Loucy (cell line): ENCODE measurements at regions not wholly inside any gene's neighbourhood (a gene's known extent, or its start where the extent isn't known, plus 50 kb on each side); places are given as distances from the start of the nearest gene placed in this dataset.

ENCODE experiments used
- H2AFZ ChIP-seq: fragments of 200-600 bp; sonication (generic); 2 replicates; pipeline ENCODE4 v1.6.0; 2016; ENCODE audit warnings: antibody characterized with exemption, mild to moderate bottlenecking, low read length, moderate library complexity
- H3F3A ChIP-seq: fragments of 200-600 bp; 2 replicates; pipeline ENCODE4 v1.6.0; 2016; ENCODE audit warnings: antibody characterized with exemption, low read depth, mild to moderate bottlenecking
- H3K27me3 ChIP-seq: fragments of 200-600 bp; sonication (generic); 2 replicates; pipeline ENCODE4 v1.6.1; 2014; ENCODE audit warnings: low read length, mild to moderate bottlenecking; ENCODE audit not compliant: insufficient read depth, poor library complexity, severe bottlenecking
- H3K36me3 ChIP-seq: fragments of 200-600 bp; sonication (generic); 2 replicates; pipeline ENCODE4 v1.6.1; 2016; ENCODE audit warnings: low read length; ENCODE audit not compliant: insufficient read depth
- H3K4me1 ChIP-seq: fragments of 200-600 bp; sonication (generic); 2 replicates; pipeline ENCODE4 v1.5.1; 2014; ENCODE audit warnings: low read length, mild to moderate bottlenecking; ENCODE audit not compliant: insufficient read depth, poor library complexity, severe bottlenecking
- H3K4me2 ChIP-seq: fragments of 200-600 bp; sonication (generic); 2 replicates; pipeline ENCODE4 v1.6.0; 2014; ENCODE audit warnings: antibody characterized with exemption, low read length, low read depth, mild to moderate bottlenecking; ENCODE audit not compliant: poor library complexity, severe bottlenecking
- H3K4me3 ChIP-seq: fragments of 200-600 bp; sonication (generic); 2 replicates; pipeline ENCODE4 v1.5.1; 2014; ENCODE audit warnings: low read length, mild to moderate bottlenecking, mixed read lengths; ENCODE audit not compliant: poor library complexity, severe bottlenecking
- H3K79me2 ChIP-seq: fragments of 200-600 bp; sonication (generic); 2 replicates; pipeline ENCODE4 v1.6.1; 2014; ENCODE audit warnings: low read length; ENCODE audit not compliant: insufficient read depth
- H3K9ac ChIP-seq: fragments of 200-600 bp; sonication (generic); 2 replicates; pipeline ENCODE4 v1.6.0; 2014; ENCODE audit warnings: mild to moderate bottlenecking, low read depth, low read length, moderate library complexity; ENCODE audit not compliant: poor library complexity, severe bottlenecking
- H3K9me2 ChIP-seq: fragments of 200-600 bp; sonication (generic); replicated peaks from 2 replicates; pipeline ENCODE4 v1.6.1; 2016; ENCODE audit warnings: low read depth, low read length, mixed read lengths
- H3K9me3 ChIP-seq: fragments of 200-600 bp; sonication (generic); 2 replicates; pipeline ENCODE4 v1.6.1; 2014; ENCODE audit warnings: mild to moderate bottlenecking, antibody characterized with exemption, low read length, low read depth; ENCODE audit not compliant: insufficient read depth
- H4K20me1 ChIP-seq: fragments of 200-600 bp; sonication (generic); 2 replicates; pipeline ENCODE4 v1.6.0; 2014; ENCODE audit warnings: antibody characterized with exemption, low read length, mild to moderate bottlenecking; ENCODE audit not compliant: insufficient read depth, poor library complexity, severe bottlenecking
- CTCF ChIP-seq: fragments of 200-600 bp; sonication (generic); conservative IDR thresholded peaks from 2 replicates; pipeline ENCODE4 v1.5.1; 2014; ENCODE audit warnings: mild to moderate bottlenecking, antibody characterized with exemption, low read length
- EZH2phosphoT487 ChIP-seq: fragments of 200-600 bp; IDR thresholded peaks from 2 replicates; pipeline ENCODE4 v1.6.1; 2018; ENCODE audit warnings: antibody characterized with exemption, mild to moderate bottlenecking, moderate library complexity, borderline replicate concordance

- Histone ChIP-seq H4K20me1 (no peaks in the 10 kb centered on the region), H2AFZ (no peak overlapping the region), H3K4me2 (no peak overlapping the region), H3K4me1 (no peaks in the 10 kb centered on the region), H3K36me3 (no peaks in the 10 kb centered on the region), H3F3A (no peaks in the 10 kb centered on the region), H3K9me2 (no peaks in the 10 kb centered on the region; the same call in 1 of the 2 replicates), H3K9me3 (no peaks in the 10 kb centered on the region), H3K79me2 (no peaks in the 10 kb centered on the region), H3K9ac (no peak overlapping the region), H3K27me3 (no peaks in the 10 kb centered on the region), H3K4me3 (no peak overlapping the region)
- no peak for TF ChIP-seq EZH2phosphoT487
- TF ChIP-seq CTCF, result no peak
These were observed 51.4 kb upstream of the SEC61G start for GRCh38 chr7:54810401-54810800.

- Histone ChIP-seq H3K9ac (no peak overlapping the region), H3F3A (no peaks in the 10 kb centered on the region), H3K4me2 (no peak overlapping the region)
These were observed 52.2 kb upstream of the SEC61G start for GRCh38 chr7:54811041-54811845.

GRCh38 chr7:54811846-54812254 is 52.8 kb upstream of the SEC61G start:
- Histone ChIP-seq H3K4me3 (no peak overlapping the region), H2AFZ (no peak overlapping the region), H3K4me2 (no peak overlapping the region)

More at GRCh38 chr7:54811041-54811845, 52.2 kb upstream of the SEC61G start:
- H3K9me3 ChIP-seq, result no peaks in the 10 kb centered on the region
- H2AFZ ChIP-seq, result no peak overlapping the region
- H4K20me1 ChIP-seq, result no peaks in the 10 kb centered on the region
- H3K27me3 ChIP-seq, result no peaks in the 10 kb centered on the region
- no peak overlapping the region for H3K4me3 ChIP-seq
- no peaks in the 10 kb centered on the region for H3K4me1 ChIP-seq
- H3K79me2 ChIP-seq, result no peaks in the 10 kb centered on the region
- TF ChIP-seq CTCF (no peak), EZH2phosphoT487 (no peak)
- no peaks in the 10 kb centered on the region; the same call in 1 of the 2 replicates for H3K9me2 ChIP-seq
- no peaks in the 10 kb centered on the region for H3K36me3 ChIP-seq

More at GRCh38 chr7:54811846-54812254, 52.8 kb upstream of the SEC61G start:
- no peaks in the 10 kb centered on the region for H3K9me3 ChIP-seq
- H4K20me1 ChIP-seq, result no peaks in the 10 kb centered on the region
- H3K9me2 ChIP-seq, result no peaks in the 10 kb centered on the region; the same call in 1 of the 2 replicates
- H3K4me1 ChIP-seq, result no peaks in the 10 kb centered on the region
- no peaks in the 10 kb centered on the region for H3K79me2 ChIP-seq
- no peak overlapping the region for H3K9ac ChIP-seq
- no peak for TF ChIP-seq CTCF
- no peak for TF ChIP-seq EZH2phosphoT487
- no peaks in the 10 kb centered on the region for H3K36me3 ChIP-seq
- no peaks in the 10 kb centered on the region for H3F3A ChIP-seq
- no peaks in the 10 kb centered on the region for H3K27me3 ChIP-seq
